ENCODE measurements at regions not wholly inside any gene's neighbourhood (a gene's known extent, or its start where the extent isn't known, plus 50 kb on each side); places are given as distances from the start of the nearest gene placed in this dataset.
"Not testable (repeated sequence)": the region's sequence is repeated elsewhere in the genome, so short reads cannot be mapped to it uniquely, and the experiment has no call there.

- Mint-ChIP-seq H3K27ac (no peak overlapping the region), H3K4me1 (no peaks in the 10 kb centered on the region), H3K36me3 (no peaks in the 10 kb centered on the region)
Observed at GRCh38 chr2:173572848-173573247, 218.2 kb downstream of the CDCA7 start.

GRCh38 chr2:173573782-173574181, 219.1 kb downstream of the CDCA7 start:
- not testable (repeated sequence) for H3K4me1 Mint-ChIP-seq; H3K4me3 Mint-ChIP-seq; H3K36me3 Mint-ChIP-seq; H3K27ac Mint-ChIP-seq; DNase-seq; H3K27me3 Mint-ChIP-seq (ENCODE audit: low read depth in 3 of 3); H3K9me3 Mint-ChIP-seq

More at GRCh38 chr2:173572848-173573247, 218.2 kb downstream of the CDCA7 start:
- H3K9me3 Mint-ChIP-seq, result peaks cover 0 to 5% (median 0%) of the 10 kb centered on the region in 6 donors
- peaks cover 0 to 9% (median 4%) of the 10 kb centered on the region in 3 donors for H3K27me3 Mint-ChIP-seq (ENCODE audit: low read depth in 3 of 3)
- no peak overlapping the region for H3K4me3 Mint-ChIP-seq
- no peak for DNase-seq

- no peak for DNase-seq
- H3K27me3 Mint-ChIP-seq (ENCODE audit: low read depth in 3 of 3), result peaks cover 0 to 9% (median 4%) of the 10 kb centered on the region in 3 donors
- H3K27ac Mint-ChIP-seq, result no peak overlapping the region
- H3K9me3 Mint-ChIP-seq, result peaks cover 0 to 5% (median 0%) of the 10 kb centered on the region in 6 donors
- no peaks in the 10 kb centered on the region for H3K4me1 Mint-ChIP-seq
- H3K4me3 Mint-ChIP-seq, result no peak overlapping the region
- no peaks in the 10 kb centered on the region for H3K36me3 Mint-ChIP-seq
Observed at GRCh38 chr2:173574324-173575112, 219.8 kb downstream of the CDCA7 start.

- H3K36me3 Mint-ChIP-seq, result no peaks in the 10 kb centered on the region
- H3K9me3 Mint-ChIP-seq, result peaks cover 0 to 7% (median 0%) of the 10 kb centered on the region in 6 donors
- DNase-seq, result no peak
- H3K4me3 Mint-ChIP-seq, result no peak overlapping the region
- peaks cover 2 to 7% (median 3%) of the 10 kb centered on the region in 3 donors for H3K27me3 Mint-ChIP-seq (ENCODE audit: low read depth in 3 of 3)
- H3K4me1 Mint-ChIP-seq, result no peaks in the 10 kb centered on the region
- no peak overlapping the region for H3K27ac Mint-ChIP-seq
Observed at GRCh38 chr2:173578404-173579107, 223.9 kb downstream of the CDCA7 start.

GRCh38 chr2:173580351-173580750, 225.7 kb downstream of the CDCA7 start:
- Mint-ChIP-seq H3K27me3 (ENCODE audit: low read depth in 3 of 3) (peaks cover 2 to 7% (median 3%) of the 10 kb centered on the region in 3 donors), H3K27ac (no peak overlapping the region), H3K4me3 (no peak overlapping the region), H3K4me1 (no peaks in the 10 kb centered on the region), H3K9me3 (peaks cover 0 to 7% (median 0%) of the 10 kb centered on the region in 6 donors), H3K36me3 (no peaks in the 10 kb centered on the region)
- DNase-seq, result no peak

- Mint-ChIP-seq H3K9me3 (peaks cover 0 to 7% (median 0%) of the 10 kb centered on the region in 6 donors), H3K4me1 (no peaks in the 10 kb centered on the region), H3K36me3 (no peaks in the 10 kb centered on the region), H3K27ac (no peak overlapping the region), H3K27me3 (ENCODE audit: low read depth in 3 of 3) (peaks cover 0 to 7% (median 3%) of the 10 kb centered on the region in 3 donors), H3K4me3 (no peak overlapping the region)
- no peak for DNase-seq
Observed at GRCh38 chr2:173580956-173581355, 226.3 kb downstream of the CDCA7 start.

- Mint-ChIP-seq H3K9me3 (peaks cover 0 to 7% (median 0%) of the 10 kb centered on the region in 6 donors), H3K4me1 (no peaks in the 10 kb centered on the region), H3K27me3 (ENCODE audit: low read depth in 3 of 3) (peaks cover 0 to 9% (median 5%) of the 10 kb centered on the region in 3 donors), H3K36me3 (no peaks in the 10 kb centered on the region), H3K27ac (no peak overlapping the region), H3K4me3 (no peak overlapping the region)
- no peak for DNase-seq
Observed at GRCh38 chr2:173583196-173583595, 228.5 kb downstream of the CDCA7 start.

- no peak for DNase-seq
- H3K9me3 Mint-ChIP-seq, result peaks cover 0 to 7% (median 0%) of the 10 kb centered on the region in 6 donors
- no peaks in the 10 kb centered on the region for H3K36me3 Mint-ChIP-seq
- H3K27me3 Mint-ChIP-seq (ENCODE audit: low read depth in 3 of 3), result peaks cover 0 to 9% (median 5%) of the 10 kb centered on the region in 3 donors
- H3K4me3 Mint-ChIP-seq, result no peak overlapping the region
- no peak overlapping the region for H3K27ac Mint-ChIP-seq
- H3K4me1 Mint-ChIP-seq, result no peaks in the 10 kb centered on the region
Observed at GRCh38 chr2:173584000-173584399, 229.3 kb downstream of the CDCA7 start.

- H3K27ac Mint-ChIP-seq, result no peak overlapping the region
- peaks cover 0 to 9% (median 0%) of the 10 kb centered on the region in 6 donors for H3K9me3 Mint-ChIP-seq
- peaks cover 0 to 12% (median 7%) of the 10 kb centered on the region in 3 donors for H3K27me3 Mint-ChIP-seq (ENCODE audit: low read depth in 3 of 3)
- H3K4me1 Mint-ChIP-seq, result no peaks in the 10 kb centered on the region
- no peak for DNase-seq
- H3K4me3 Mint-ChIP-seq, result no peak overlapping the region
- no peaks in the 10 kb centered on the region for H3K36me3 Mint-ChIP-seq
Observed at GRCh38 chr2:173584676-173585458, 230.2 kb downstream of the CDCA7 start.

- Mint-ChIP-seq H3K4me3 (no peak overlapping the region), H3K27ac (no peak overlapping the region), H3K9me3 (peaks cover 0 to 10% (median 0%) of the 10 kb centered on the region in 6 donors), H3K36me3 (no peaks in the 10 kb centered on the region), H3K27me3 (ENCODE audit: low read depth in 3 of 3) (peaks cover 1 to 16% (median 4%) of the 10 kb centered on the region in 3 donors), H3K4me1 (no peaks in the 10 kb centered on the region)
- no peak for DNase-seq
Observed at GRCh38 chr2:173588931-173589369, 234.3 kb downstream of the CDCA7 start.

- H3K4me1 Mint-ChIP-seq, result no peaks in the 10 kb centered on the region
- H3K9me3 Mint-ChIP-seq, result peaks cover 0 to 11% (median 0%) of the 10 kb centered on the region in 6 donors
- H3K27ac Mint-ChIP-seq, result no peak overlapping the region
- no peaks in the 10 kb centered on the region for H3K36me3 Mint-ChIP-seq
- no peak for DNase-seq
- peaks cover 1 to 21% (median 4%) of the 10 kb centered on the region in 3 donors for H3K27me3 Mint-ChIP-seq (ENCODE audit: low read depth in 3 of 3)
- H3K4me3 Mint-ChIP-seq, result no peak overlapping the region
Observed at GRCh38 chr2:173589604-173590275, 235.1 kb downstream of the CDCA7 start.

GRCh38 chr2:173590276-173590861, 235.7 kb downstream of the CDCA7 start:
- Mint-ChIP-seq H3K4me3 (no peak overlapping the region), H3K27ac (no peak overlapping the region), H3K9me3 (peaks cover 0 to 11% (median 0%) of the 10 kb centered on the region in 6 donors), H3K27me3 (ENCODE audit: low read depth in 3 of 3) (peaks cover 3 to 21% (median 4%) of the 10 kb centered on the region in 3 donors), H3K4me1 (no peaks in the 10 kb centered on the region), H3K36me3 (no peaks in the 10 kb centered on the region)
- DNase-seq, result no peak

- Mint-ChIP-seq H3K4me1 (no peaks in the 10 kb centered on the region), H3K27ac (no peak overlapping the region)
Observed at GRCh38 chr2:173593109-173593508, 238.4 kb downstream of the CDCA7 start.

More at GRCh38 chr2:173593109-173593508, 238.4 kb downstream of the CDCA7 start:
- H3K9me3 Mint-ChIP-seq, result peaks cover 0 to 11% (median 0%) of the 10 kb centered on the region in 6 donors
- no peak for DNase-seq
- no peak overlapping the region for H3K4me3 Mint-ChIP-seq
- peaks cover 2 to 19% (median 3%) of the 10 kb centered on the region in 3 donors for H3K27me3 Mint-ChIP-seq (ENCODE audit: low read depth in 3 of 3)
- no peaks in the 10 kb centered on the region for H3K36me3 Mint-ChIP-seq

All from immature natural killer cell (primary cell).